ENCODE measurements at regions not wholly inside any gene's neighbourhood (a gene's known extent, or its start where the extent isn't known, plus 50 kb on each side); places are given as distances from the start of the nearest gene placed in this dataset.
"Not testable (repeated sequence)": the region's sequence is repeated elsewhere in the genome, so short reads cannot be mapped to it uniquely, and the experiment has no call there.

DNA sequence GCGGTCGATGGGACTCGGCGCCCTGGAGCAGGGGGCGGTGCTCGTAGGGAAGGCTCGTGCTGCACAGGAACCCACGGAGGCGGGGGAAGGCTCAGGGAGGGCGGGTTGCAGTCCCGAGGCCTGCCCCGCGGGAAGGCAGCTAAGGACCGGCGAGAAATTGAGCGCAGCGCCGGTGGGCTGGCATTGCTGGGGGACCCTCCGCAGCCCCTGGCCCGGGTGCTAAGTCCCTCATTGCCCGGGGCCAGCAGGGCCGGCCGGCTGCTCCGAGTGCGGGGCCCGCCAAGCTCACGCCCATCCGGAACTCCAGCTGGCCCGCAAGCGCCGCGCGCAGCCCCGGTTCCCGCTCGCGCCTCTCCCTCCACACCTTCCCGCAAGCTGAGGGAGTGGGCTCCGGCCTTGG, 576.8 kb upstream of the LINC00305 start:
- not testable (repeated sequence) for TF ChIP-seq POLR2A, POLR2AphosphoS5 (IDR thresholded peaks at IDR 0.05)
- TF ChIP-seq, protein P1, sequence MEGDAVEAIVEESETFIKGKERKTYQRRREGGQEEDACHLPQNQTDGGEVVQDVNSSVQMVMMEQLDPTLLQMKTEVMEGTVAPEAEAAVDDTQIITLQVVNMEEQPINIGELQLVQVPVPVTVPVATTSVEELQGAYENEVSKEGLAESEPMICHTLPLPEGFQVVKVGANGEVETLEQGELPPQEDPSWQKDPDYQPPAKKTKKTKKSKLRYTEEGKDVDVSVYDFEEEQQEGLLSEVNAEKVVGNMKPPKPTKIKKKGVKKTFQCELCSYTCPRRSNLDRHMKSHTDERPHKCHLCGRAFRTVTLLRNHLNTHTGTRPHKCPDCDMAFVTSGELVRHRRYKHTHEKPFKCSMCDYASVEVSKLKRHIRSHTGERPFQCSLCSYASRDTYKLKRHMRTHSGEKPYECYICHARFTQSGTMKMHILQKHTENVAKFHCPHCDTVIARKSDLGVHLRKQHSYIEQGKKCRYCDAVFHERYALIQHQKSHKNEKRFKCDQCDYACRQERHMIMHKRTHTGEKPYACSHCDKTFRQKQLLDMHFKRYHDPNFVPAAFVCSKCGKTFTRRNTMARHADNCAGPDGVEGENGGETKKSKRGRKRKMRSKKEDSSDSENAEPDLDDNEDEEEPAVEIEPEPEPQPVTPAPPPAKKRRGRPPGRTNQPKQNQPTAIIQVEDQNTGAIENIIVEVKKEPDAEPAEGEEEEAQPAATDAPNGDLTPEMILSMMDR (IDR thresholded peaks at IDR 0.05): not testable (repeated sequence)
